Activated CD8-positive, alpha-beta T cell treated with anti-CD3 and anti-CD28 coated beads for 36 hours (primary cell): ENCODE measurements at regions not wholly inside any gene's neighbourhood (a gene's known extent, or its start where the extent isn't known, plus 50 kb on each side); places are given as distances from the start of the nearest gene placed in this dataset.

Source experiments
- ATAC-seq: fragments of 200-7000 bp; cut with Tn5 transposase; one replicate; pipeline ENCODE4 v1.10.0; 2021; ENCODE audit warnings: mild to moderate bottlenecking, moderate library complexity
- CTCF ChIA-PET: fragments of 350-600 bp; sonication (Branson Sonifier 250); formaldehyde crosslinking; loops from one replicate; lab custom pipeline; 2021; ENCODE audit warnings: antibody characterized with exemption; lab: Charles Lee
- POLR2A ChIA-PET: fragments of 350-600 bp; sonication (Branson Sonifier 250); formaldehyde crosslinking; loops from one replicate; lab custom pipeline; 2021; ENCODE audit warnings: antibody characterized with exemption; lab: Charles Lee
- DNase-seq: peaks from one replicate; pipeline ENCODE4 v3.0.0-alpha.2; 2020
- H3K27ac Mint-ChIP-seq: one replicate; pipeline ENCODE4 v1.8.0; 2021; ENCODE audit warnings: mild to moderate bottlenecking, mixed read lengths
- H3K27me3 Mint-ChIP-seq: one replicate; pipeline ENCODE4 v1.8.0; 2021; ENCODE audit warnings: mixed read lengths
- H3K36me3 Mint-ChIP-seq: one replicate; pipeline ENCODE4 v1.8.0; 2021; ENCODE audit warnings: low read depth, mixed read lengths
- H3K4me1 Mint-ChIP-seq: one replicate; pipeline ENCODE4 v1.8.0; 2021; ENCODE audit warnings: low read depth, mixed read lengths
- H3K4me3 Mint-ChIP-seq: one replicate; pipeline ENCODE4 v1.8.0; 2021; ENCODE audit warnings: mild to moderate bottlenecking, moderate library complexity, mixed read lengths
- H3K9me3 Mint-ChIP-seq: one replicate; pipeline ENCODE4 v1.8.0; 2021; ENCODE audit warnings: mixed read lengths
- intact Hi-C: fragments of 100-400 bp; cut with micrococcal nuclease; formaldehyde crosslinking; loops from one replicate; pipeline ENCODE4 v1.10.0; 2022
- TF ChIP-seq, protein P1 (sequence below): fragments of 200-600 bp; IDR thresholded peaks from one replicate; pipeline ENCODE4 v1.8.0; 2022; ENCODE audit warnings: antibody characterized with exemption, mild to moderate bottlenecking

DNA sequence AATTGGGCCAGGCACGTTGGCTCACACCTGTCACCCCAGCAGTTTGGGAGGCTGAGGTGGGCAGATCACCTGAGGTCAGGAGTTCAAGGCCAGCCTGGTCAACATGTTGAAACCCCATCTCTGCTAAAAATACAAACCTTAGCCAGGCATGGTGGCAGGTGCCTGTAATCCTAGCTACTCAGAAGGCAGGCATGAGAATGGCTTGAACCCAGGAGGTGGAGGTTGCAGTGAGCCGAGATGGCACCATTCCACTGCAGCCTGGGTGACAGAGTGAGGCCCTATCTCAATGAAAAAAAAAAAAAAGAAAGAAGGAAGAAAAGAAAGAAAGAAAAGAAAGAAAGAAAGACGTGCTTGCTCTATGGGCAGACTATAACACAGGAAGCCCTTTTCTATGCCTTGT, 84.4 kb downstream of the FOXL1 start:
- CTCF ChIA-PET = no interaction called here
- peaks cover 30% of the 10 kb centered on the region for H3K27me3 Mint-ChIP-seq

GRCh38 chr16:86663685-86664521, 85.6 kb downstream of the FOXL1 start:
- DNase-seq = peak; percentile 4
- ChIA-PET CTCF (interaction anchor here (1.3 kb wide), 1 partner anchor 8 kb away, joined by 3 read pairs; no protein-coding TSS in a partner anchor), POLR2A (interaction anchor here (1.0 kb wide), 2 partner anchors 18 to 79 kb away, joined by 3 to 5 read pairs; no protein-coding TSS in a partner anchor)
- Mint-ChIP-seq H3K36me3 (no peaks in the 10 kb centered on the region), H3K9me3 (peaks cover 7% of the 10 kb centered on the region), H3K27me3 (peaks cover 33% of the 10 kb centered on the region), H3K4me1 (peaks cover 24% of the 10 kb centered on the region), H3K4me3 (no peak overlapping the region), H3K27ac (peak overlapping the region; percentile 78)
- ATAC-seq = no peak
- intact Hi-C loops = no loop called here
- TF ChIP-seq, protein P1, sequence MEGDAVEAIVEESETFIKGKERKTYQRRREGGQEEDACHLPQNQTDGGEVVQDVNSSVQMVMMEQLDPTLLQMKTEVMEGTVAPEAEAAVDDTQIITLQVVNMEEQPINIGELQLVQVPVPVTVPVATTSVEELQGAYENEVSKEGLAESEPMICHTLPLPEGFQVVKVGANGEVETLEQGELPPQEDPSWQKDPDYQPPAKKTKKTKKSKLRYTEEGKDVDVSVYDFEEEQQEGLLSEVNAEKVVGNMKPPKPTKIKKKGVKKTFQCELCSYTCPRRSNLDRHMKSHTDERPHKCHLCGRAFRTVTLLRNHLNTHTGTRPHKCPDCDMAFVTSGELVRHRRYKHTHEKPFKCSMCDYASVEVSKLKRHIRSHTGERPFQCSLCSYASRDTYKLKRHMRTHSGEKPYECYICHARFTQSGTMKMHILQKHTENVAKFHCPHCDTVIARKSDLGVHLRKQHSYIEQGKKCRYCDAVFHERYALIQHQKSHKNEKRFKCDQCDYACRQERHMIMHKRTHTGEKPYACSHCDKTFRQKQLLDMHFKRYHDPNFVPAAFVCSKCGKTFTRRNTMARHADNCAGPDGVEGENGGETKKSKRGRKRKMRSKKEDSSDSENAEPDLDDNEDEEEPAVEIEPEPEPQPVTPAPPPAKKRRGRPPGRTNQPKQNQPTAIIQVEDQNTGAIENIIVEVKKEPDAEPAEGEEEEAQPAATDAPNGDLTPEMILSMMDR = no peak

More for the DNA sequence above, 84.4 kb downstream of the FOXL1 start:
- Mint-ChIP-seq H3K27ac (no peak overlapping the region), H3K4me1 (peaks cover 22% of the 10 kb centered on the region), H3K9me3 (peaks cover 7% of the 10 kb centered on the region), H3K4me3 (no peak overlapping the region), H3K36me3 (no peaks in the 10 kb centered on the region)
- intact Hi-C loops = no loop called here
- ATAC-seq (no peak), DNase-seq (no peak)
- POLR2A ChIA-PET = no interaction called here
- TF ChIP-seq, protein P1 = no peak

- ATAC-seq (peak; percentile 98), DNase-seq (peak; percentile 83)
- CTCF ChIA-PET = interaction anchor here (1.3 kb wide), 1 partner anchor 9 kb away, joined by 3 read pairs; no protein-coding TSS in a partner anchor
- POLR2A ChIA-PET = interaction anchor here (0.5 to 1.0 kb wide), 3 partner anchors 19 to 396 kb away, joined by 3 to 5 read pairs (median 3); no protein-coding TSS in a partner anchor
- Mint-ChIP-seq H3K4me3 (no peak overlapping the region), H3K27ac (peak overlapping the region; percentile 78), H3K4me1 (peaks cover 24% of the 10 kb centered on the region), H3K36me3 (no peaks in the 10 kb centered on the region), H3K27me3 (peaks cover 29% of the 10 kb centered on the region), H3K9me3 (peaks cover 3% of the 10 kb centered on the region)
- intact Hi-C loops = no loop called here
- TF ChIP-seq, protein P1 = no peak
These were observed 86.4 kb downstream of the FOXL1 start for GRCh38 chr16:86664522-86665318.

- intact Hi-C loops = no loop called here
- H3K4me3 Mint-ChIP-seq = no peak overlapping the region
These were observed 86.9 kb downstream of the FOXL1 start for GRCh38 chr16:86665319-86665675.

More at GRCh38 chr16:86665319-86665675, 86.9 kb downstream of the FOXL1 start:
- Mint-ChIP-seq H3K9me3 (peaks cover 3% of the 10 kb centered on the region), H3K27me3 (peaks cover 29% of the 10 kb centered on the region), H3K27ac (peak overlapping the region; percentile 78), H3K36me3 (no peaks in the 10 kb centered on the region), H3K4me1 (peaks cover 24% of the 10 kb centered on the region)
- DNase-seq (no peak), ATAC-seq (no peak)
- ChIA-PET POLR2A (interaction anchor here (0.5 kb wide), 1 partner anchor 396 kb away, joined by 3 read pairs; no protein-coding TSS in a partner anchor), CTCF (interaction anchor here (1.3 kb wide), 1 partner anchor 9 kb away, joined by 3 read pairs; no protein-coding TSS in a partner anchor)
- TF ChIP-seq, protein P1 = no peak
